ENCODE measurements at regions not wholly inside any gene's neighbourhood (a gene's known extent, or its start where the extent isn't known, plus 50 kb on each side); places are given as distances from the start of the nearest gene placed in this dataset.

GRCh38 chr1:4046836-4047461, 146.9 kb upstream of the C1orf174 start:
- DNase-seq = no peak

- no peak for DNase-seq
These were observed 147.6 kb upstream of the C1orf174 start for GRCh38 chr1:4047666-4048065.

GRCh38 chr1:4048076-4048475, 148.0 kb upstream of the C1orf174 start:
- DNase-seq = no peak

- no peak for DNase-seq
These were observed 148.8 kb upstream of the C1orf174 start for GRCh38 chr1:4048921-4049320.

GRCh38 chr1:4050998-4051397, 150.9 kb upstream of the C1orf174 start:
- no peak for DNase-seq

DNA sequence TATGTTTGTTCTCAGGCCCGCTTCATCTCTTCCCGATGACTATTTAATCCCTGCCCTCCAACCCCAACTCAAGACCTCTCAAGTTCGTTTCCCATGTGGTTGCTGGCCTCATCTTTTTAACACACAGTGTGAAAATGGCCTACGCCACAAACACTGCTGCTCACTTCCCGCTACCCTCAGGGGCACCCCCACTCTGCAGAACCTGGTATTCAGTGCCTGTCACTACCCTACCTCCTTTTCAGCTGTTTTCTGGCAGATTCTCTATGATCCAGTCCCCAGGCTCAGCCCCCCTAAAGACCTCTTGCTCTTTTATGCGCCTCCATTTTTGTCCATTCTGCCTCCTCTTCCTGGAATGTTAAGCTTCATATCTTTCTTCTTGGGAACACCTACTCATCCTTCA, 152.6 kb upstream of the C1orf174 start:
- no peak for DNase-seq

DNA sequence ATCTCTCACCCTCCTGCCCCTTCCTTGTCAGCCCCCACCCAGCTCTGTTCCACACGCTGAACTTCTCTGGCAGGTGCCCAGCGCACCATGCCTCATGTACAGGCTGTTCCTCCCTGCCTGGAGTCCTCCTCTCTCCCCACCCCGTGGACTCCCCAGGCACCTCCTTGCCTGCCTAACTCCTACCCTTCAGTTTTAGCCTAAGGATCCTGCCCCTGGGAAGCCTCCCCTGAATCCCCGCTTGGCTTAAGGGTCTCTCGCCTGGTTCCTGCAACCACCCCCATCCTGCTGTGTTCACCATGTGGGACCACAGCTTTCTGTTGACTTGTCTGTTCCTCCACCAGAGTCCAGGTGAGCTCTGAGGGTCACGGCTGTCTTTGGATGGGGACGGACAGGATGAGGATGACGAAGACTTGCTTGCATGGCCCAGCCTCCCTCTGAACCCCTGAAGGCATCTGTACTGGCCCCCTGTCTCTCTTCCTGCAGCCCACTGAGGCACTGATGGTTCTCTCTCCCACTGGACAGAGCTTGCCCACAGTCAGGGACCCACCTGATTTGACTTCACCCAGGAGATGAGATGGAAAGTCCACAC, 153.2 kb upstream of the C1orf174 start:
- no peak for DNase-seq

DNA sequence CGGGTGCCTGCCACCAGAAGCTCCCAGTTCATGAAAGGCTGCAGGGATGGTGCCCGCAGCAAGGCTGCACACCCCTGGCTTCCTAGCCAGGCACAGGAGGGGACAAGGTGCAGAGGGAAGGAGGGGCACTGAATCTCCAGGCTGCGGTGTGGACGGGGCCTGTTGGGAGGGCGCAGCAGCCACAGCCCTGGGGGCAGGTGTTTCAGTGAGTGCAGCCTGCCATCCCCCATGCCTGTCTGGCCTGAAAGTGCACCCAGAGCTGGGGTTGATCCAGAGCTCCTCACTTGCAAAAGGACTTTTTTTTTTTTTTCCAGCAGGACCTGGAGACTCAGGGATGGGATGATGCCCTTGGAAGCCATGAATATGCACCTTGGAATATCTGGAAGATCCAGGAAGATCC, 153.7 kb upstream of the C1orf174 start:
- DNase-seq = no peak

GRCh38 chr1:4055294-4055967, 155.4 kb upstream of the C1orf174 start:
- no peak for DNase-seq

DNA sequence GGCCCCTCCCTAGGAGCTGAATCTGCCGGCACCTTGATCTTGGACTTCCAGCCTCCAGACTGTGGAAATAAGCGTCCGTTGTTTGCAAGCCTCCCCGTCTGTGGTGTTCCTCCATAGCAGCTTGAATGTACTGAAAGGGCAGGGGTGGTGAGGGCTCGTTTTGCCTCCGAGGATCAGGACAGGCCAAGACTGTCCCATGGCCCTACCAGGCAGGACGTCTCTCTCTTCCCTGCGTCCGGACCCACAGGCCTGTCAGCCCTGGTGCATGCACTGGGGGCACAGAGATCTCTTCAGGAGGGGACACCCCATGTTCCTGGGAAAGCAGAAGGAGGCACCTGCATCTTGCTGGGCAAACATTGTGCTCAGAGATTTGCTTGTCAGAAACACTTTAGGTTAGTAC, 156.3 kb upstream of the C1orf174 start:
- DNase-seq = no peak

- DNase-seq = no peak
These were observed 156.9 kb upstream of the C1orf174 start for GRCh38 chr1:4056989-4057388.

- DNase-seq = no peak
These were observed 157.5 kb upstream of the C1orf174 start for GRCh38 chr1:4057603-4058002.

DNA sequence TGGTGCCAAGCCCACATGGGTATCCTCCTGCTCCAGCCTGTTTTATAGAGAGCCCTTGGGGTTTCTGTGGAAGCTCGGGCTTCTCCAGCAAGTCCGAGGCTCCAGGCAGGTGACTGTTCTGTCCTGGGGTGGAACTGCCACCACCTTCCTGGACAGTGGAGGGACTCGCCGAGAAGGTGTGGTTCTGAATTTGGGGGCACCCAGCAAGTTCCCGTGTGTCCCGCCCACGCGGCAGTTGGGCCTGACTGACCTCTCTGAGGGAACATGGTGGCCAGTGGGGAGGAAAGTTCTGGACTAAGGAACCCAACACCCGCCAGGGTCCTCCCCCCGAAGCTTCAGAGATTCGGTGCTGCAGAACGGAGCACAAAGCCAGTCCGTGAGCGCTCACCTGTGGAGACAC, 158.1 kb upstream of the C1orf174 start:
- no peak for DNase-seq

- DNase-seq = no peak
These were observed 158.6 kb upstream of the C1orf174 start for GRCh38 chr1:4058706-4059105.

DNA sequence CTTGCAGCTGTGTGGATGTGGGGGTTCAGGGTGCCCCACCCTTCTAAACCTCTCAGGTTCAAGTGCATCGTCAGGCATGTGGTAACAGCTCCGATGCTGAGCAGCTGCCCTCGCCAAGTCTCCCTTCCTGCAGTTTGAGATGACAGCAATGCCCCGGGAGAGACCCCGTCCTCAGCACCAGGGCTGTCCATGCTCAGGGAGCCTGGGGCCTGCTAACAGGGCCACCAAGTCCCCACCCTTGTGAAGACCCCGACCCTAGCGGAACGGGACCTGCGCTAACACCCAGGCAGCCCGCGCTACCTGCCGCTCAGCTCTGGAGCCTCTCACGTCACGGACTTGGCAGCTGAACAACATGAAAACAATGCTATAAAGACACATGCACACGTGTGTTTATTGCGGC, 159.2 kb upstream of the C1orf174 start:
- DNase-seq = no peak

DNA sequence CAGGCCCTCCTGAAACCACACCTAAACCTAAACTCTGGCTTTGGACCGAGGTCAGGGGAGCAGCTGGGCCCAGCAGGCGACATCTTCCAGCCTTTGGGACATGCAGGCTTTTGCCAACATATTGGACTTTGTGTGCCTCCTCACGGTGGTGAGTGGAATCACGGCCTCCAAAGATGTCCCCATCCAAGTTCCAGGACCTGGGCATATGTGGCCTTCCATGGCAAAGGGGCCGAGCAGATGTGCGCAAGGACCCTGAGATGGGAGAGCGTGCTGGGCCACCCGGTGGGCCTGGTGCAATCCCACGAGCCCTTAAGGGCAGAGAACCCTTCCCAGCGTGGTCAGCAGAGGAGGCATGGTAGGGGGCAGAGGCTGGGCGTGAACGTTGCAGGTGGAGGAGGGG, 160.8 kb upstream of the C1orf174 start:
- DNase-seq = no peak

- DNase-seq = no peak
These were observed 161.5 kb upstream of the C1orf174 start for GRCh38 chr1:4061521-4062031.

- DNase-seq = no peak
These were observed 162.0 kb upstream of the C1orf174 start for GRCh38 chr1:4062041-4062440.

GRCh38 chr1:4062560-4062959, 162.5 kb upstream of the C1orf174 start:
- DNase-seq = no peak

- DNase-seq = no peak
These were observed 162.9 kb upstream of the C1orf174 start for GRCh38 chr1:4062992-4063391.

- no peak for DNase-seq
These were observed 163.4 kb upstream of the C1orf174 start for GRCh38 chr1:4063516-4063915.

- no peak for DNase-seq
These were observed 164.2 kb upstream of the C1orf174 start for GRCh38 chr1:4064150-4064889.

GRCh38 chr1:4066860-4067599, 167.0 kb upstream of the C1orf174 start:
- DNase-seq = no peak
